GM12878 (cell line): ENCODE measurements at regions not wholly inside any gene's neighbourhood (a gene's known extent, or its start where the extent isn't known, plus 50 kb on each side); places are given as distances from the start of the nearest gene placed in this dataset.

Experiments used
- ATAC-seq: fragments of 200-7000 bp; cut with Tn5 transposase; 3 replicates; pipeline ENCODE4 v1.9.1; 2020; ENCODE audit warnings: mild to moderate bottlenecking, moderate library complexity
- BruUV-seq: library from RNA; stranded (reverse); fragments of 400-500 nt; replicated peaks from 2 replicates; lab custom pipeline; 2021; lab: Mats Ljungman, UMichigan
- CTCF ChIA-PET: fragments of 300-600 bp; sonication (Branson Sonifier 250); formaldehyde crosslinking; extraction: SDS; loops from one replicate; lab custom pipeline; 2021; ENCODE audit warnings: inconsistent platforms; lab: Yijun Ruan, JAX
- POLR2A ChIA-PET: fragments of 350-600 bp; formaldehyde crosslinking; extraction: SDS; loops from one replicate; lab custom pipeline; 2021; ENCODE audit warnings: inconsistent platforms; lab: Charles Lee
- RAD21 ChIA-PET: fragments of 300-600 bp; sonication (Branson Sonifier 250); formaldehyde crosslinking; loops from one replicate; lab custom pipeline; 2023; ENCODE audit warnings: antibody characterized with exemption; ENCODE audit not compliant: unreplicated experiment; lab: Charles Lee
- SMC1A ChIA-PET: fragments of 300-600 bp; sonication (Branson Sonifier 250); formaldehyde crosslinking; loops from one replicate; lab custom pipeline; 2023; ENCODE audit not compliant: unreplicated experiment, uncharacterized antibody; lab: Charles Lee
- DNase-seq: peaks from one replicate; pipeline ENCODE4 v3.0.0-alpha.2; 2011; ENCODE audit warnings: low read depth, low spot score
- FAIRE-seq: peaks from 3 replicates; lab custom pipeline; 2011; peaks lifted over from hg19 to GRCh38; lab: Jason Lieb, UNC
- H2AFZ ChIP-seq: 2 replicates; pipeline ENCODE4 v1.6.0; 2011; ENCODE audit warnings: low read depth, low read length, control low read depth; ENCODE audit not compliant: control insufficient read depth
- H3K27ac ChIP-seq: 2 replicates; pipeline ENCODE4 v1.5.1; 2011; ENCODE audit warnings: control low read depth; ENCODE audit not compliant: control insufficient read depth, insufficient read depth
- H3K27me3 ChIP-seq, 2 experiments: replicated peaks in 1 of 2; 2 replicates each; pipeline versions ENCODE4 v1.6.0 to v1.6.1; 2011; ENCODE audit warnings: low read length in 1 of 2; ENCODE audit not compliant: control insufficient read depth in 2 of 2, insufficient read depth in 2 of 2
- H3K36me3 ChIP-seq, 2 experiments: 2 replicates each; pipeline ENCODE4 v1.5.1; 2011; ENCODE audit warnings: low read length in 1 of 2; ENCODE audit not compliant: control insufficient read depth in 2 of 2, insufficient read depth in 2 of 2
- H3K4me1 ChIP-seq: 2 replicates; pipeline ENCODE4 v1.6.1; 2011; ENCODE audit warnings: mild to moderate bottlenecking, low read length, moderate library complexity, mixed read lengths; ENCODE audit not compliant: control insufficient read depth, insufficient read depth
- H3K4me2 ChIP-seq: 2 replicates; pipeline ENCODE4 v1.6.0; 2011; ENCODE audit warnings: control low read depth; ENCODE audit not compliant: control insufficient read depth, insufficient read depth
- H3K4me3 ChIP-seq: fragments of 200-600 bp; sonication (generic); 2 replicates; pipeline ENCODE4 v1.5.1; 2016
- H3K79me2 ChIP-seq: 2 replicates; pipeline ENCODE4 v1.6.0; 2011; ENCODE audit warnings: low read length; ENCODE audit not compliant: control insufficient read depth, insufficient read depth
- H3K9ac ChIP-seq: 2 replicates; pipeline ENCODE4 v1.8.0; 2011; ENCODE audit warnings: low read length, control low read depth, mixed read lengths; ENCODE audit not compliant: control insufficient read depth, insufficient read depth
- H3K9me3 ChIP-seq: replicated peaks from 3 replicates; pipeline ENCODE4 v1.5.1; 2011; ENCODE audit warnings: mild to moderate bottlenecking, low read length; ENCODE audit not compliant: control insufficient read depth, insufficient read depth
- H4K20me1 ChIP-seq: 2 replicates; pipeline ENCODE4 v1.6.0; 2011; ENCODE audit not compliant: control insufficient read depth, insufficient read depth
- ATF7 ChIP-seq: fragments of 450-650 bp; IDR thresholded peaks from 2 replicates; pipeline ENCODE4 v1.6.1; 2016; ENCODE audit warnings: low read depth, mild to moderate bottlenecking
- BCLAF1 ChIP-seq: fragments of 450-650 bp; IDR thresholded peaks from 2 replicates; pipeline ENCODE4 v1.6.1; 2017; ENCODE audit warnings: antibody characterized with exemption, mild to moderate bottlenecking, moderate library complexity
- CEBPZ ChIP-seq: fragments of 150-350 bp; IDR thresholded peaks from 2 replicates; pipeline ENCODE4 v1.6.1; 2016; ENCODE audit warnings: low read depth, low read length
- GATAD2B ChIP-seq: fragments of 450-650 bp; conservative IDR thresholded peaks from 2 replicates; pipeline ENCODE4 v1.6.1; 2017; ENCODE audit warnings: low read depth, mild to moderate bottlenecking, moderate library complexity
- IKZF2 ChIP-seq, 2 experiments: fragments of 450-650 bp; IDR thresholded peaks; 2 replicates each; pipeline ENCODE4 v1.6.1; 2017; ENCODE audit warnings: mild to moderate bottlenecking in 2 of 2, moderate library complexity in 2 of 2
- NFYB ChIP-seq: IDR thresholded peaks from 2 replicates; pipeline ENCODE4 v1.6.1; 2011; ENCODE audit warnings: low read depth, mild to moderate bottlenecking, low read length, improper control_type of control experiment, moderate library complexity; ENCODE audit not compliant: insufficient read depth
- PAX8 ChIP-seq: fragments of 450-650 bp; IDR thresholded peaks from 2 replicates; pipeline ENCODE4 v1.6.1; 2017; ENCODE audit warnings: mild to moderate bottlenecking, moderate library complexity
- RELA ChIP-seq: fragments of 450-650 bp; IDR thresholded peaks from 2 replicates; pipeline ENCODE4 v1.8.0; 2014; ENCODE audit warnings: borderline replicate concordance; ENCODE audit not compliant: partially characterized antibody
- SP1 ChIP-seq: IDR thresholded peaks from one replicate; pipeline ENCODE4 v1.6.1; 2011; ENCODE audit warnings: low read depth, low read length
- SREBF1 ChIP-seq: IDR thresholded peaks from 2 replicates; pipeline ENCODE4 v1.6.1; 2012; ENCODE audit warnings: mild to moderate bottlenecking, low read length
- STAT1 ChIP-seq: fragments of 450-650 bp; conservative IDR thresholded peaks from 2 replicates; pipeline ENCODE4 v1.6.1; 2014; ENCODE audit warnings: antibody characterized with exemption, mild to moderate bottlenecking
- SUZ12 ChIP-seq: fragments of 200-600 bp; sonication (generic); IDR thresholded peaks from one replicate; pipeline ENCODE4 v1.6.1; 2018; ENCODE audit warnings: antibody characterized with exemption, mild to moderate bottlenecking; ENCODE audit not compliant: unreplicated experiment
- TCF3 ChIP-seq: IDR thresholded peaks from 2 replicates; pipeline ENCODE4 v1.6.1; 2012; ENCODE audit warnings: low read depth, mild to moderate bottlenecking, low read length, borderline replicate concordance; ENCODE audit not compliant: insufficient read depth
- TCF7 ChIP-seq: IDR thresholded peaks from 2 replicates; pipeline ENCODE4 v1.6.1; 2014; ENCODE audit warnings: antibody characterized with exemption, borderline replicate concordance
- ZBED1 ChIP-seq: IDR thresholded peaks from 2 replicates; pipeline ENCODE4 v1.6.1; 2016; ENCODE audit warnings: borderline replicate concordance
- WGBS: methylation state at CpG from one replicate; pipeline ENCODE4 v1.1.6; 2016; ENCODE audit warnings: low lambda C conversion rate; ENCODE audit not compliant: insufficient replicate concordance, insufficient coverage; ENCODE audit errors: missing lambda C conversion rate; 5-methylcytosine and 5-hydroxymethylcytosine counted together
- in situ Hi-C: fragments of 300-500 bp; cut with MboI; formaldehyde crosslinking; loops from 9 replicates; pipeline ENCODE4 v1.14.3; 2018; ENCODE audit warnings: mixed read lengths
- intact Hi-C: fragments of 100-400 bp; cut with micrococcal nuclease; formaldehyde crosslinking; loops from one replicate; pipeline ENCODE4 v1.14.2; 2022; ENCODE audit not compliant: unreplicated experiment

GRCh38 chr11:130721023-130721681, 195.1 kb downstream of the SNX19 start (continued):
- no peak for TF ChIP-seq SUZ12

- ChIA-PET SMC1A (no interaction called here), RAD21 (no interaction called here), CTCF (no interaction called here), POLR2A (no interaction called here)
- TF ChIP-seq NFYB, result no peak
- no peak for TF ChIP-seq GATAD2B
- no peak for TF ChIP-seq IKZF2 (IDR thresholded peaks at IDR 0.05)
- TF ChIP-seq ZBED1, result no peak
- no peak for TF ChIP-seq STAT1
- no peak for TF ChIP-seq RELA
- TF ChIP-seq SP1, result no peak
- no peak for TF ChIP-seq TCF3
- no peak for TF ChIP-seq ATF7
- no peak for TF ChIP-seq TCF7
- TF ChIP-seq BCLAF1, result no peak
- TF ChIP-seq PAX8, result no peak
- TF ChIP-seq CEBPZ, result no peak
- no peak for TF ChIP-seq SREBF1
- Histone ChIP-seq H3K4me2 (no peak overlapping the region), H4K20me1 (no peaks in the 10 kb centered on the region), H3K4me3 (no peak overlapping the region), H3K27me3 (peaks cover 0 to 1% of the 10 kb centered on the region in 2 experiments; a peak in 1 of 4 replicates), H3K27ac (no peak overlapping the region), H3K79me2 (no peaks in the 10 kb centered on the region), H3K9me3 (no peaks in the 10 kb centered on the region), H3K4me1 (no peaks in the 10 kb centered on the region), H2AFZ (no peak overlapping the region), H3K36me3 (no peaks in the 10 kb centered on the region), H3K9ac (no peak overlapping the region)
- WGBS, result 10% methylated on average over 6 of the region's 6 CpGs
- no peak for FAIRE-seq
- no peak for ATAC-seq
- no peak for DNase-seq
- in situ Hi-C loops (no loop called here), intact Hi-C loops (no loop called here)
- no TSS peak for BruUV-seq
These were observed 194.5 kb downstream of the SNX19 start for GRCh38 chr11:130721736-130722135.
